ENCODE measurements at regions not wholly inside any gene's neighbourhood (a gene's known extent, or its start where the extent isn't known, plus 50 kb on each side); places are given as distances from the start of the nearest gene placed in this dataset.

DNA sequence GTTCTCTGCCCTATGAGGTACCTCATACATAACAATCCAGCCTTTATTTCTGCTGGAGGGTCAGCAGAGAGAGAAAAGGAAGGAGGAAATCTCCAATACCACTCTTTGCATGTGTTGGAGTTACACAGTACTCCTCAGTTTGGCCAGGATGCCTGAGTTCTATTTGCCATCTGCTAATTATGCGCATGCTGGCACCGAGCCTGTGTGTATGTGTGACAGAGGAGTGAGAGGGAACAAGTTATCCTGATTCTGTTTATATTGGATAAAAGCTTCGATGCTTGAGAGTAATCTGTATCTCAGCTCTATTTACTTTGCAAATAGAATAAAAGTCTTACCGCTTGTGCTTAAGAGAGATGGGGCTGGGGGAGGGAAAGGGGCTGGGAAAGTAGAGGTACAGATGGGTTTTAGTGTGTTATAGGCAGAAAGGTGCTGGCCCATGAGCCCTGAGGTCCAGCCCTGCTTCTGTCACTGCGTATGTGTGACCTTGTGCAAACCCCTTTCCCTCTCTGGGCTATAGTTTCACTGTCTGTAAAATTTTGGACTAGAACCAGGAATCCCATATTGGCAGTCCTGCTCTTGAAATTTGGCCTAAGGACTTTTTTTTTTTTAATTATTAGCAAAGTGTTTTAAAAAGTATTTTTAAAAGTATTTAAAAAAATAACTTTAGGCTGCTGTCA lies 54.5 kb upstream of the PLXNA2 start:
- FAIRE-seq, result no peak

DNA sequence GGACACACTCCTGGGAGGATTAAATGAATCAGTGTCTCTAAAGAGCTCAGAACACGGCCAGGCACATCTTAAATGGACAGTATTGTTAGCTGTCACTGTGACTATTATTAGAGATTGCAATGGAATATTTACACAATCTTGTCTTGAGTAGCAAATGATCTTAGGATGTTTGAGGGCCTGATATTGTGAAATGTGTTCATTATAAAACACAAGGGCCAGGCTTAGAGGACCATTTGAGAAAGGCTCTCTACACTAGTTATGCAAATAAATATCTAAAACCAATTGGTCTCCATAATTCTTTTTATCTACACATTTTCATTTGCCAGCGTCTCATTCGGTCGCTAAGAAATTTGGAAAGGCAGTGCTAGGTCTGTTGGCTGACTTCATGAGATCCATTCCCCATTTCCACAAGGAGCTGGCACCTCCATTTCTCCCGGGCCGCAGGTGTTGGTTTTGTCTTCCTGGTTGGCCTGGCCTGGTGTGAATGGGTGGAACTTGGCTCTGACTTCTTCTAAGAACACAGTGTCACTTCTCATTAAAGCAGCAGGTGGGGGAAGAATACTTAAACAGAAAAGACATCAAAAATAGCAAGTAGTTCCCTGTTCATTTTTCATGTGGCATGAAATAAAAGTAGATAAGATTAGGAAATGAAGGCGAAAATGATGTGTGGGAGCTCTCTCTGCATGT lies 56.0 kb upstream of the PLXNA2 start:
- no peak for FAIRE-seq

DNA sequence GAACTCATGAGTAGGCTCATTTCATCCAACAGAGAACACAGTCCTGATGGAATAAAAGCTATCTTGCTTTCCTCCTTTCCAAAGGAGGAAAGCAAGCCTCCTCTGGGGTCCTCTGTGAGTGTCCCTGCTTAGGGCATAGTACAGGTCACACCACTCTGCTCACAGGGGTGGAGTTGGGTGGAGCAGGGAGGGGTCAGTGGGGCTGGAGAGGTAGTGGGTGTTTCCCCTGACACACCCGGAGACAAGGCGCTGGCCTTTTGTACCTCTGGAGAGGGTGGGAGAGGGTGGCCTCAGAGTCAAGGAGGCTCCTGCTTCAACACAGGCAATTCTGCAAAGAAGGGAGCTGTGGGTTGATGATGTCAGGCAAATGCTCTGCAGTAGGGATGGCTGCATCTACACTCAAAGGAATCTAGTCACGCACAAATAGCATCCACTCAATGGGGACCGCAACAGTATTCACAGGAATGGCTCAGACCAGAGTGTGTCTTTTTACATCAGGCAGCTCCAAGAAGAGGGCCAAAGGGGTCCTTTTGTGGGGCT lies 58.6 kb upstream of the PLXNA2 start:
- no peak for FAIRE-seq

DNA sequence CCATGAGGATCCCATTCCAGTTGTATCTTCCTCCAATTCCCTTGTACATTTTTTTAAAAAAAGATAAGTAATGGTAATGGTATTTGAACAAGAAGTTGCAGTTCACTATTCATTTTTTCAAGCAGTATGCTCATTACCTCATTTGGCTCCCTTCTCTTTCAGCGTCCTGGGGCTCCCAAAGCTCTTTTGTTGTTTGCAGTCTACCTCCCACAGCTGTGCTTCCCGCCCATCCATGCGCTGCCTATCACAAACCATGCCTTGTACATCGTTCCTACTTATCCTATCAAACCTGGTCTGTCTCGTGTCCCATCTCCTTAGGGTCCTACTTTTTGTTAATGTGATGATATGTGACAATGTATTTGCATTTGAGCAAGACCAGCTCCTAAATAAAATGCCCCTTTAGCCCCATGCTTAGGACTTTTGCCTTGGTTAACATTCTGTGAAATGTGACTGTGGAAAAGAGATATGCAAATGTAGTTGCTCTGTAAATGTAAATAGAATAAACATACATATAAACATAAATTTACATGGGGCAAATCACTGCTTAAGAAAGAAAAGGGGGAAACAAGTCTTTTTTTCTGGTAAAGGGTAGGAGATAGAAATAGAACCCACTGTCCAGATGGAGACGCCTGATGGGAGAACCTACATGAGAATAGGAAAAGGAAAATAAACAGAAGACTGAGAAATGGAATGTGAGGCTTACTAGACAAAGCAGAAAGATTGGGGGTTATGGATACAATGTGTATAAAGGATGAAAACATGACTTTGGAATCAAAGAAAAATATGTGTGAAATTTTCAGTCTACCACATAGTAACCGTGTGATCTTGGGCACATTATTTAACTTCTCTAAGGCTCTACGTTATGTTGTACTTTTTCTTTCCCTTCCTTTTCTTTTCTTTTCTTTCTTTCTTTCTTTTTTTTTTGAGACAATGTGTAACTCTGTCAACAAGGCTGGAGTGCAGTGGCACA lies 59.8 kb upstream of the PLXNA2 start:
- FAIRE-seq, result no peak

DNA sequence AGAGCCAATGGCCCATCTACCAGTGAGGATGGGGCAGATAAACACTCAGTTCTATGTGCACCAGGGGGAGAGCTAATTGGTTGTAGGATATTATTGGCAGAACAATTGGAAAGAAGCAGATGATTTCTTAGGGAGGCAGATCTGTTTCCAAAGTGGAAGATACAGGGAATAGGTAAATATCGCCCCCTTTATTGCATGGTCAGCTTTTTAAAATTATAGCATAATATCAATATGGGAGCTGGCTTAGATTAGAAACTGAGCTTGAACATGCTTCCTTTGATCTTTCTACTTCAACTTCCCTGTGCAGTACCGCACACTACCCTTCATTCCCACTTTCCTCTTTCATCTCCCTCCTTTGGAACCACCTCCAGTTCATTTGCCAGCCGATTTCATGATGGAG lies 64.0 kb upstream of the PLXNA2 start:
- FAIRE-seq, result no peak

DNA sequence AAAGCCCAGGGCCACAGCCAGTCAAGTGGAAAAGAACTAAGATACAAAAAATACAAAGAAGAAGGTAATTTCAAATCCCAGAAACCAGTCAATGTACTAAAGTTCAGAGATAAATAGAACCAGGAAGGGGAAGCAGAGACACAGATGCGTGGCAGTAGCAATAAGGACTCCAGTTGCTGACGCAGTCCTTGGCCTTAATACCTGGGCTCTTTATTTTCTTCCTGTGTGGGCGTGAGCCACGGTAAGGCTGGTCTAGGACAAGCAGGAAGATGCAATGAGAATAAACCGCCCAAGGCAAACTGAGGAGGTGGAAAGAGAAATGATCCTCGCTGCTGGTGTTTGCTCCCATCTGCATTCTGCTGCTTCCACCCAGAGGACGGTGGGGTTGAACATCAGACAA lies 65.6 kb upstream of the PLXNA2 start:
- no peak for FAIRE-seq

DNA sequence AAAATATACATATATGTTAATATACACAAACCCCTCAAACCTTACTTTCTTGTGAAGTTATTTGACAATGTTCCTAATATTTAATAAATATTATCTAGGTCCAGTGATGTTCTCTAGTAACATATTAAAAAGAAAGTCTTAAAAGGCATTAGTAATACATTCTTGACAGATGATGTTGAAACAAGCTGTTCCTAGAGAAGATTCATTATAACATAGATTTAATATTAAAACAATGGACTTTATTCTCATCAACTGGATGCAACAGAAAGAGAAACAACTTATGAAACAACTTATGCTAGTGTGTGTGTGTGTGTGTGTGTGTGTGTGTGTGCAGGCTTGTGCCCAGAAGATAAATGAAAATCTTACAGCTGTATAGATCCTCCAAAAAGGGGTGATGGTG lies 68.5 kb upstream of the PLXNA2 start:
- FAIRE-seq, result no peak

DNA sequence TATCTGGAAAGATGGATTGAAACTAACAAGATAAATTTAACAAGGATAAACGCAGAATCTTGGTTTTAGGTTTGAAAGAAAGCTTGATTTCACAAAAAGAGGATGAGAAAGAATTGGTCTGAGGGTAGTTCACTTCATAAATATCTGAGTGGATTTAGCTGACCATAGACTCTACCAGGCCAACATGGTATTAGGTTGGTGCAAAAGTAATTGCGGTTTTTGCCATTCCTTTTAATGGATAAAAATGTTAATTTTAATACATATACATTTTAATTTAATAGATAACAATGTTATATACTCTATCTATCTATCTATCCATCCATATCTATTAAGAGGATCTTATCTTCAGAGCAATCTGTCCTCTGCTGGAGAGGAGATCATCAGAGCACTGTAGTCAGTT lies 70.2 kb upstream of the PLXNA2 start:
- no peak for FAIRE-seq

DNA sequence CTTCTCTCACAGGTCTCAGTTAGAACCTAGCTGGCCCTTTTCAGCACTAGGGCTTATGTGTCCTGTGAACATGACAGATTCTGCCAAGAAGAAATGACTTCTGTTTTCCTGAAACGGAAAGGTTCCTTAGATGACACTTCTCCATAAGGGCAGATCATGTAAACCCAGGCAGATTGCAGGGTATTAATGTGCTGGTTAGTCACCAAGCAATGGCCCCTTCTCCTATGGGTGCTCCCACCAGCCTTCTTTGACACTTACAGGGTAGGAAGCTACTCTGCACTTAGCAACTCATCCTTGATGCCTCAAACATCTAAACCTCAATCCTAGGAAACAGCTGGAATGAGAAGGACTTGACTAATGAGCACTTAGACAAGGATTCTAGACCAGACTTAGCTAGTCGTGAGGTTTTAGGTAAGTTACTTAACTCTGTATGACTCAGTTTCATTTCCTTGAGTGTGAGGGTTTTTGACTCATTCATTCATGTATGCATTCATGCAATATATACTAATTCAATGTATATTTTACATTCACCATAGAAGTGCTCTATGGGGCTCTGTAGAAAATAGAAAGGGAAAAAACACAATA lies 74.1 kb upstream of the PLXNA2 start:
- no peak for FAIRE-seq

DNA sequence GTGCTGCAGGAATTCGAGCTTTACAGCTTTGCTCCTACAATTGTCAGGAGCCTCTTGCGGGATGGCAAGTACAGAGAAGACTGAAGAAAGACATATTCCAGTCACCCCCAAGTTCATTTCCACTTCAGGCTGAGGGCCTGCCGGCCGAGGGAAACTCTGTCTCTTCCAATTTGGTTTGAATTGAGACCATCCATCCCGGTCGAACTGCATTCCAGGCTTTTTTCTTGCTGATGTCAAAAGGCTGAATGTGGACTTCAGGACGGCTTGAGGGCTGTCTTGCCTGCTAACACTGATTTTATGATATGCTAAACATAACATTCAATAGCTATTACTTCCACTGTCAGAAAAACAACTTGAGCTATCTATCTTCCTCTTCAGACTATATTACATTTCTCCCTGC lies 79.8 kb upstream of the PLXNA2 start:
- FAIRE-seq, result no peak

DNA sequence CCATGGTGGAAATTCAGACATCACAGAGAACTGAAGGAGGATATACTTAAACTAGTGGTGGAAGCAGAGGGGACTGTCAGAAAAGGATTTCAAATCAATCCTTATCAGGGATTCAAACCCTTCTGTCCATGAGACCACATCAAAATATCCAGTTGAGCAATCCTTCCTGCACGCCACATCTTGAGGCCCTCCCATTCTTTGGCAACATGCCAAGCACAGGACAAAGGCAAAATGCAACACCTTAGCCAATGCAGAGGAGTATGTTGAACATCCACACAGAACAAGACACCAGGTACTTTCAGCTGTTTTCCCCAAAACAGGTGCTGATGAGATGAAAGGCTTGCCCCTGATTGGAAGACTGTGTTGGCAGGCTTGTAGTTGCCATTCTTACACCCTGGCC lies 81.8 kb upstream of the PLXNA2 start:
- no peak for FAIRE-seq

DNA sequence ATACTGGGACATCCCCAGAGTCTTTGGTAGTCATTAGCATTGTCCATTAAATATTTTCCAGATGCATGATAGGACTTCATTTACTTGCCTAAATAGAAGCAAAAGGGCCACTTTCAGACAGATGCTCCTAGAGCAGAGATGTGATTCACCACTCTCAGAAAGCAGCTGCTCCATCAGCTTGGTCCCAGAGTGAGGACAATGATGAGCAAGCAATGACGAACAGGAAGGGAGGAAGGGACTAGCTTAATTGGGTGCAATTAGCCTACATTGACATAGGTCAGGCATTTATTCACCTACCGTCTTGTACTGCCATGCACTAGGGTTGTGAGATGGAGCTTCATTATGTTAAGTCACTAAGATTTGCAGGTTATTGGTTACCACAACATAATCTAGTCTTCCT lies 85.1 kb upstream of the PLXNA2 start:
- no peak for FAIRE-seq

DNA sequence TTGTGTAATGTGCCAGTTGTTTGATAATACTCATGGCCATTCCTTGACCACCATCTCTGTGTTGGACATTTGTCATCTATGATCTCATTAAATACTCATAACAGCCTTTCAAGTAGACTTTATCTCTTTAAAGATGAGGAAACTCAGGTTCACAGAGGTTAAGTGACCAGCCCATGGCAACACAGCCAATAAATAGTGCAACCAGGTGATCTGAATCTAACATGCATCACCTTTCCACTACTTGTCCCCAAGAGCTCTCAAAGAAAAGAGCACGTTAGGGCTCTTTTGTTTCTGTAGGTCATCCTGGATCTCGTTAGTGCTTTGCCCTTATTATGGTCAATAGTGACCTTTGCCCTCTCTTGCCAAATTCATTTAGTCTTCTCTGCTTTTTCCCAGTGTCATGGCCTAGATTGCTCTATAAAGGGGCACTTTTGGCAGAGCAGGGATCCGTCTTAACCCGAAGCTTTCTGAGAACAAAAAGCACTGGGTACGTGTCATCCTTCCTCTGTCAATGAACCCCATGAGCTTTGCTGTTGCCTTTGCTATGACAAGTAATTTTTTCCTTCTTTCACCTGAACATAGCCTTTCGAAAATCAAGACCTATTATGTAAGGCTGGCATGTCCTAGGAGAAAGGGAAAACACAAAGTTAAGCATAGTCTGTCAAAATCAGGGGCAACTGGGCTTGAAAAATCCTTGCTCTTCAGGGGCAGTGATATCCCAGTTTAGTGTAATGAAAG lies 88.0 kb upstream of the PLXNA2 start:
- no peak for FAIRE-seq

DNA sequence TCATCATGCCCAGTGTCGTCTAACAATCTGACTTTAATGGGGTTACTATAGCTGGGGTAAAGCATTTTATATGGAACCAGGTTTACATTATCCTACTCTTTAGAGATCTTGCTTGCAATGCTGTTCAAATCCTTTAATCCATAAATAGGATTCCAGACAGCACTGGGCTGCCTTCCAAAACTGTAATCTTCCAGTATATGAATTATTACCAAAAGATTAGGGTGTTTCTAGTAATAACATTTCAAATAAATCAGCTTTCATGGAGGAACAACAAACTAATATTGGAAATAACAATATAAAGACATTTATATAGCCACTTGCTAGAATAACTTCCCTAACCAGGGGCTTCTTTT lies 88.6 kb upstream of the PLXNA2 start:
- no peak for FAIRE-seq

DNA sequence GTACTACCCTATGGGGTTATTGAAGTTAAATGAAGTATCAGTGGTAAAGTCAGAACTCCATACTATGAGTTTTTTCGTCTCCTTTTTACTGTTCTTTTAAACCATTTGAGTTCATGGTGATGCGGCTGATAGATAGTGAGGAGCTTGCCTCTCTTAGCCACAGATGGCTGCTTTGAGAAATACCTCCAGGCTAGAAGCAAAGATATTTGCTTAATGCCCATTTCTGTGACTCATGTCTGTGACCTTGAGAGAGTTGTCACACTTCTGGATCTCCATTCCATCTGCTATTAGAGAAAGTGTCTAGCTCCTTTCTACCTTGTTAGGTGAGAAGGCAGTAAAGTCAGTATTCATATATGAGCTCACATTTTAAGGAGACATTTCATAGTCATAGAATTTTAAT lies 89.5 kb upstream of the PLXNA2 start:
- FAIRE-seq, result no peak

DNA sequence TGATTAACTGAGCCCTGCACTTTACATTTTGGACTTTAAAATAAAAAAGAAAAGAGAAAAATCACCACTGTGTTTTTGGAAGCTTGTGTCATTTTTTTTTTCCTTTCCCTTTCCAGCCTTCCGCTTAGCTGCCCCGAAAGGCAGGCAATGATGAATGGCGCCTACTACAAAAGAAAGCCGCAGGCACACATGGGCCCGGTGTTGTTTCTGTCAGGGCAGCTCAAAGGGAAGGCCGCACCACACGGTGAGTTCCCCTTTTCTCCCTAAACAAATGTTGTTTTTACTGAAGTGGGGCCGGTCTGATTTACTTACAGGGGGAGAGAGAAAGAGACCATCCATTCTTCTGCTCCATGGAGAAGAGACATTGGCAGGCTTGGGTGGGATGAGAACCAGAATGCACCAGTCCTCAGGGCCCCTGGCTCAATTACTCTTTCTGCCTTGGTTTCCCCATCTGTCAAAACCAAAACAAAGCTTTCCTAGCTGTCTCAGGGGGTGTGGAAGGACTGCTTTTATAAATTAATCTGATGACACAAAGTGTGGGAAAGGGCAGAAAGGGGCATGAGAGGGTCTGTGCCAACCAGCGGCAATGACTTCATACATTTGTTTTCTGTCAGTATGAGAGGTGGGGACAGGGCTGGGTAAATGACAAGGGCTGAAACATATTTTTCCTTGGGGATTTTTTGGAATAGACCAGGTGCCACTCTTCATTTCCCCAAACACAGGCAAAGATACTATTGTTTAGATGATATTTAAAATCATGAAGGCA lies 91.4 kb upstream of the PLXNA2 start:
- no peak for FAIRE-seq

DNA sequence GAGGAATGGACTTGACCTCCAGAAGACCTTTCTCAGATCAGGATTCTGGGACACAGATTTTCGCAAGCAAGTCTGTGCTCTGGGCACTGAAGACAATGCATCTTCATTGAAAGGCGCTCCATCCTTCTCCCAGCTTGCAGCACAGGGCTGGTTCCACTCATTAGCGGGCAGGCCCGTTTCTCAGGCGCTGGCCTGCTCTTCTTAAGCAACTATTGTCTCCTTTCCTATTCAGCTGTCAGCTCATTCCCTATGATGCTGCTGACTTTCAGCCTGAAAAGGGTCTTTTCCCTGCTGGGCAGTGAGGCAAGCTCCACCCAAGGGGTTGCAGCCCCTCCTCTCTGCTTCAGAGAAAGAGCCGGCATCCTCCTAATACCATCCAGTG lies 91.9 kb upstream of the PLXNA2 start:
- FAIRE-seq, result no peak

DNA sequence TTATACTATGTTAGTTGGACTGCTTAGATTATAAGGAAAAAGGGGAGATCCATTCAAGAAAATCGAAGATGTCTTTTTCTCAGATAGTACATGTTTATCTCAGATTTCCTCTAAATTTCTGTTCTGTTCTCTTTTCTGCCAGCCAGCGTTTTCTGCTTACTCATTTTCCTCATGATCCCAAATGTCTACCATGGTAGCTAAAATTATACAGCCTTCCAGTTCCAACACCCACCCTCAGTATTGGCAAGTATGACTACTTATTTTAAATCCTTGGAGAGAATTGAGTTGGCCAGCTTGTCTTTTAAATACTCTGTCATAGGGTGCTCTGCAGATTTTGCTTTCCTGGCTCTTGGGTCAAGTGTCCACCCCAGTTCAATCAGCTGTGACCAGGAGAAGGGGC lies 95.7 kb upstream of the PLXNA2 start:
- no peak for FAIRE-seq

DNA sequence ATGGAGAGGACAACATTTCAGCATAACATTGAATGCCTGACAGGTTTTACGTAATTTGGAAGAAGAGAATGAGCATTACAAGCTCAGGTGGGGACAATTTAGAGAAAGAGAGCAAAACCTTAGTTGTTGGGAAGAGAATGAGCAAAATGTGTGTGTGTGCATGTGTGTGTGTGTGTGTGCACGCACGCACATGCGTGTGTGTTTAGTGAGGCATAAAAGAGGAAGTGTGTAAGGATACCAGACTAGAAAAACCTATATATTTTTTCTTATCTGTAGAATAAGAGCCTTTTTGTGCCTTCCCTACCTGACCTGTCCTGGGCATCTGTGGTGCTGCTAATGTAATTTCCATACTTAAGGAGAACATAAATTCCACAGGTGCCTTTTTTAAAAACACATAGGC lies 99.0 kb upstream of the PLXNA2 start:
- FAIRE-seq, result no peak

DNA sequence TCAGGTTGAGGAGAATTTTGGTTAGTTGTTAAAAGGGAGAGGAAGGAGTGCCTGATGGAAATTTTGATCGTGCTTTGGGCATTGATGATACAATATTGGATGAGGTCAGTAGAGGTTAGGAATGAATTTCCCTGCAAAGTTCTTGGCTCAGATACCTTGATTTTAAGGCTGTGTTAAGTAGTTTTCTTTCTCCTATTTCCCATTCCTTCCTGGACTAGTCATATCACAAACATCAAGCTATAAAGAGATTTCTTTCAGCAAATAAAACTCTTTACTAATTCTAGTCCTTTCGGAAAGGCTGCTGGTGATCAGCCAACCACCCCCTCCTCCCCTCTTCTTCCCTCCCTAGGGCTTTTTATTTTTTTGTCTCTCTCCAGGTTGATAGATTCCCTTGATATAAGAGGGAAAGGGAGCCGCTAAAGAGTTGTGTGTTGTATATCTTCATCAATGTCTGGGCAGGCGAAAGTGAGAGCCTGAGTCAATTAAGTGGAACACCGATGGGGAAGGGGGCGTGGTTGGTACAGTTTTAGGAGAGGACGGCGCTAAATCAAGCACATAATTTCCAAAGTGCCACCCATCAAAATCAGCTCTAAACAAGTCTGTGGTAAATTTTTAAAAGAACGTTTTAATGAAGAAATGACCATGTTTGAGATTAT lies 100.1 kb upstream of the PLXNA2 start:
- FAIRE-seq, result no peak

DNA sequence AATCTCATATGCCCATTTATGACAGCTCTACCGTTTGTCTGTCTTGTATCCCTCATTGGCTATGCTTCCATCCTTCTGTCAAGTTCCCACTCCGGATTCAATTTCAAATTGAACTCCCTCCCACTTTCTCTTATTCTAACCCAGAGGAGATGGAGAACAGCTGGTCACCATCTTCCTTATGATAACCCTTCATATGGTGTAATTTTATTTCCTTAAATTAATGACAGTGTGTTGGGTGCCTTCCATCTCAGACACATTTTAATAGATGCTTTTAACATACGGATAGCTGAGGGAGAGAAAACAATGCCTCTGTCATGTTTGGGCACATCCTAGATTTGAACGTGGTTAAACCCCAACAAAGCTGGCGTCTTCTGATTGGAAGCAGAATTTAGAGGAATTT lies 103.0 kb upstream of the PLXNA2 start:
- no peak for FAIRE-seq
